ENCODE measurements at regions not wholly inside any gene's neighbourhood (a gene's known extent, or its start where the extent isn't known, plus 50 kb on each side); places are given as distances from the start of the nearest gene placed in this dataset.

DNA sequence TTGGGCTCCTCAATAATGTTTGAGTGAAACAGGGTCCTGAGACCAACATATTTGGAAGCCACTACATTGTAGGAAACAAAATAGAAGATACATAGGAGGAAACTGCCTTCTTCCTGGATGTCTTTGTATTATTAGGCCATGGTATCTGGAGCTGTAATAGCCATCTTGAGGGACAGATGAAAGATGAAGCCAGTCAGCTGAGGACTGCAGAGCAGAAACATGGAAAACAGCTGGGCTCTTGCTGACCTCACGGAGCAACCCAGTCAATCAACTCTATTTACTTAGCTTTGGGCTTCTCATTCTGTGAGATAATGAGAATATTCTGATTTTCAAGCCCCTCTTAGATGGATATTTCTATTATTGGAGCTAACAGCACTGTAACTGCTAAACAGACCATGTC lies 962.4 kb downstream of the BCL11B start:
- no peaks in the 10 kb centered on the region for H3K27me3 ChIP-seq (ENCODE audit: insufficient read depth, low read depth, low read length)
- H3K9me2 ChIP-seq (ENCODE audit: insufficient read depth, low read length): no peaks in the 10 kb centered on the region
- no peaks in the 10 kb centered on the region for H3K36me3 ChIP-seq (ENCODE audit: insufficient read depth, low read length)
- no peak overlapping the region for H3K9ac ChIP-seq (ENCODE audit: low read length)
- no peak overlapping the region for H3K27ac ChIP-seq (ENCODE audit: low read length)
- no peak overlapping the region for H3K4me2 ChIP-seq (ENCODE audit: low read length)
- H3K79me2 ChIP-seq (replicated peaks; ENCODE audit: insufficient read depth, low read length): no peaks in the 10 kb centered on the region
- no peaks in the 10 kb centered on the region for H3K9me3 ChIP-seq (ENCODE audit: low read length)
- H4K20me1 ChIP-seq (ENCODE audit: insufficient read depth): no peaks in the 10 kb centered on the region
- H3F3A ChIP-seq (ENCODE audit: insufficient read depth, low read length, poor library complexity, severe bottlenecking): no peaks in the 10 kb centered on the region
- no peak overlapping the region for H3K4me3 ChIP-seq (ENCODE audit: low read length)
- no peak for TF ChIP-seq RAD21 (conservative IDR thresholded peaks at IDR 0.05)
- no peak for TF ChIP-seq EP300 (conservative IDR thresholded peaks at IDR 0.05; ENCODE audit: poor library complexity, severe bottlenecking)
- TF ChIP-seq, protein P1, sequence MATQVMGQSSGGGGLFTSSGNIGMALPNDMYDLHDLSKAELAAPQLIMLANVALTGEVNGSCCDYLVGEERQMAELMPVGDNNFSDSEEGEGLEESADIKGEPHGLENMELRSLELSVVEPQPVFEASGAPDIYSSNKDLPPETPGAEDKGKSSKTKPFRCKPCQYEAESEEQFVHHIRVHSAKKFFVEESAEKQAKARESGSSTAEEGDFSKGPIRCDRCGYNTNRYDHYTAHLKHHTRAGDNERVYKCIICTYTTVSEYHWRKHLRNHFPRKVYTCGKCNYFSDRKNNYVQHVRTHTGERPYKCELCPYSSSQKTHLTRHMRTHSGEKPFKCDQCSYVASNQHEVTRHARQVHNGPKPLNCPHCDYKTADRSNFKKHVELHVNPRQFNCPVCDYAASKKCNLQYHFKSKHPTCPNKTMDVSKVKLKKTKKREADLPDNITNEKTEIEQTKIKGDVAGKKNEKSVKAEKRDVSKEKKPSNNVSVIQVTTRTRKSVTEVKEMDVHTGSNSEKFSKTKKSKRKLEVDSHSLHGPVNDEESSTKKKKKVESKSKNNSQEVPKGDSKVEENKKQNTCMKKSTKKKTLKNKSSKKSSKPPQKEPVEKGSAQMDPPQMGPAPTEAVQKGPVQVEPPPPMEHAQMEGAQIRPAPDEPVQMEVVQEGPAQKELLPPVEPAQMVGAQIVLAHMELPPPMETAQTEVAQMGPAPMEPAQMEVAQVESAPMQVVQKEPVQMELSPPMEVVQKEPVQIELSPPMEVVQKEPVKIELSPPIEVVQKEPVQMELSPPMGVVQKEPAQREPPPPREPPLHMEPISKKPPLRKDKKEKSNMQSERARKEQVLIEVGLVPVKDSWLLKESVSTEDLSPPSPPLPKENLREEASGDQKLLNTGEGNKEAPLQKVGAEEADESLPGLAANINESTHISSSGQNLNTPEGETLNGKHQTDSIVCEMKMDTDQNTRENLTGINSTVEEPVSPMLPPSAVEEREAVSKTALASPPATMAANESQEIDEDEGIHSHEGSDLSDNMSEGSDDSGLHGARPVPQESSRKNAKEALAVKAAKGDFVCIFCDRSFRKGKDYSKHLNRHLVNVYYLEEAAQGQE (IDR thresholded peaks at IDR 0.05; ENCODE audit: borderline replicate concordance): no peak
- no peak for TF ChIP-seq MXI1 (conservative IDR thresholded peaks at IDR 0.05; ENCODE audit: poor library complexity, severe bottlenecking)
- no peak for TF ChIP-seq POLR2AphosphoS5 (IDR thresholded peaks at IDR 0.05)
- TF ChIP-seq, protein P2, sequence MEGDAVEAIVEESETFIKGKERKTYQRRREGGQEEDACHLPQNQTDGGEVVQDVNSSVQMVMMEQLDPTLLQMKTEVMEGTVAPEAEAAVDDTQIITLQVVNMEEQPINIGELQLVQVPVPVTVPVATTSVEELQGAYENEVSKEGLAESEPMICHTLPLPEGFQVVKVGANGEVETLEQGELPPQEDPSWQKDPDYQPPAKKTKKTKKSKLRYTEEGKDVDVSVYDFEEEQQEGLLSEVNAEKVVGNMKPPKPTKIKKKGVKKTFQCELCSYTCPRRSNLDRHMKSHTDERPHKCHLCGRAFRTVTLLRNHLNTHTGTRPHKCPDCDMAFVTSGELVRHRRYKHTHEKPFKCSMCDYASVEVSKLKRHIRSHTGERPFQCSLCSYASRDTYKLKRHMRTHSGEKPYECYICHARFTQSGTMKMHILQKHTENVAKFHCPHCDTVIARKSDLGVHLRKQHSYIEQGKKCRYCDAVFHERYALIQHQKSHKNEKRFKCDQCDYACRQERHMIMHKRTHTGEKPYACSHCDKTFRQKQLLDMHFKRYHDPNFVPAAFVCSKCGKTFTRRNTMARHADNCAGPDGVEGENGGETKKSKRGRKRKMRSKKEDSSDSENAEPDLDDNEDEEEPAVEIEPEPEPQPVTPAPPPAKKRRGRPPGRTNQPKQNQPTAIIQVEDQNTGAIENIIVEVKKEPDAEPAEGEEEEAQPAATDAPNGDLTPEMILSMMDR (IDR thresholded peaks at IDR 0.05; ENCODE audit: poor library complexity, severe bottlenecking): no peak
- no peak for TF ChIP-seq TAF1 (IDR thresholded peaks at IDR 0.05; ENCODE audit: low read depth)
- TF ChIP-seq SMC3 (conservative IDR thresholded peaks at IDR 0.05; ENCODE audit: poor library complexity): no peak
- TF ChIP-seq EZH2 (IDR thresholded peaks at IDR 0.05; ENCODE audit: borderline replicate concordance, insufficient read depth, low read length, poor library complexity, severe bottlenecking): no peak
- H2AFZ ChIP-seq (ENCODE audit: low read depth, low read length): no peak overlapping the region

DNA sequence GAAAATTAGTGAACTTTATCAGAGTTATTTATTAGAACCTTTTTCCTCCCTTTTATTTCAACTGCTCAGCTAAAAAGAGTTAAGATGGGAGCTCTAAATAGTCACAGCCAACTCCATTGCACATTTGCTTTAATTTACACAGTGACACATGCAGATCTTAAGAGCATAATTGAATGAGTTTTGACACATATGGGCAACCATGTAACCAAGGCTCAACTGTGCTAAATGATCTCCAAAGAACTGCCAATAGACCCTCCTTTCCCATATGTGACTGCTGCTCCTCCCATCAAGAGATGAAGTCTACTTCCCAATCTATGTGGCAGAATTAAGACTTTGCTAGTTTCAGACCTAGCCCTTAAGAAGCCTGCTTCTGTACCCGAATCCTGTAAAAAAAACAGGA lies 960.0 kb downstream of the BCL11B start:
- no peaks in the 10 kb centered on the region for H3K9me3 ChIP-seq (ENCODE audit: low read length)
- TF ChIP-seq, protein P2 (IDR thresholded peaks at IDR 0.05; ENCODE audit: poor library complexity, severe bottlenecking): no peak
- TF ChIP-seq EP300 (conservative IDR thresholded peaks at IDR 0.05; ENCODE audit: poor library complexity, severe bottlenecking): no peak
- H4K20me1 ChIP-seq (ENCODE audit: insufficient read depth): no peaks in the 10 kb centered on the region
- no peak overlapping the region for H3K9ac ChIP-seq (ENCODE audit: low read length)
- H2AFZ ChIP-seq (ENCODE audit: low read depth, low read length): no peak overlapping the region
- no peaks in the 10 kb centered on the region for H3K79me2 ChIP-seq (replicated peaks; ENCODE audit: insufficient read depth, low read length)
- H3K27ac ChIP-seq (ENCODE audit: low read length): no peak overlapping the region
- H3K36me3 ChIP-seq (ENCODE audit: insufficient read depth, low read length): no peaks in the 10 kb centered on the region
- H3K4me2 ChIP-seq (ENCODE audit: low read length): no peak overlapping the region
- no peaks in the 10 kb centered on the region for H3K9me2 ChIP-seq (ENCODE audit: insufficient read depth, low read length)
- H3K4me3 ChIP-seq (ENCODE audit: low read length): no peak overlapping the region
- H3K27me3 ChIP-seq (ENCODE audit: insufficient read depth, low read depth, low read length): no peaks in the 10 kb centered on the region
- no peaks in the 10 kb centered on the region for H3F3A ChIP-seq (ENCODE audit: insufficient read depth, low read length, poor library complexity, severe bottlenecking)

Data from neural cell (in vitro differentiated cells).